NCI-H128 (cell line): ENCODE measurements at regions not wholly inside any gene's neighbourhood (a gene's known extent, or its start where the extent isn't known, plus 50 kb on each side); places are given as distances from the start of the nearest gene placed in this dataset.

ENCODE experiments used
- DNase-seq: peaks from one replicate; lab custom pipeline; 2025; ENCODE audit not compliant: unreplicated experiment; lab: John Stamatoyannopoulos, UW

DNA sequence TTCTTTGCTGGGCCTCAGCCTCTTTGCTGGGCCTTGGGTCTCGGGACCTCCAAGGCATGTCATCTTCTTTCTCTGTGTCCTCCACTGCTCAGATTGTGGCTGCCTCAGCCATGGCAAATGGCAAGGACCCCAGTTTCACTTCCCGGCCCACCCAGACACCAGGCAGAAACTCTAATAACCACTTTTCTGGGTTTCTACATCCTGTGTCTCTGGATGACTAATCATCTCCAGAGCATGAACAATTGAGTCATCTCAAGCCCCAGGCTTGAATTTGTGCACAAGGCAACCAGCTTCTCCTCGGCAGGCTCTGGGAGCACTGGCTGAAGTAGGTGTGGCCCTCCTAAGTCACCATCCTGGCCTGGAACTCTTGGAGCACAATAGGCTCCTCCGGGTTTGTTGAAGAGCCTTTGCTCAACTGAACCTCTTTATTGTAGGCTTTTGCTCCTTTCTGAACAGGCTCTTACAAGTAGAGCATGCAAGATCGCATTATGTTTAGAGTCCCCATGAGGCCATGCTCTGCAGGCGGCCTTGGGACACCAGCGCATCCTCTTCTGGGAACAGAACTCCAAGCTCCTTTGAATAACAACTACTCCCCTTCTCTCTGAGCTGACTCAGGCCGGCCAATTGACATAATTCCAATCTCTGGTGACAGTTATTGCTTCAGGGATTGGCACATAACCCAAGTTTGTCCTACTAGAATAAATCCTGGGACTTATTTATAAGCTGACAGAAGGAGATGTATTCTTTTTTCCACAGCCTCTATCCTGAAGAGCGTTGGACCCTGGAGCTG is 218.1 kb downstream of the WDR11 start:
- DNase-seq: no peak

DNA sequence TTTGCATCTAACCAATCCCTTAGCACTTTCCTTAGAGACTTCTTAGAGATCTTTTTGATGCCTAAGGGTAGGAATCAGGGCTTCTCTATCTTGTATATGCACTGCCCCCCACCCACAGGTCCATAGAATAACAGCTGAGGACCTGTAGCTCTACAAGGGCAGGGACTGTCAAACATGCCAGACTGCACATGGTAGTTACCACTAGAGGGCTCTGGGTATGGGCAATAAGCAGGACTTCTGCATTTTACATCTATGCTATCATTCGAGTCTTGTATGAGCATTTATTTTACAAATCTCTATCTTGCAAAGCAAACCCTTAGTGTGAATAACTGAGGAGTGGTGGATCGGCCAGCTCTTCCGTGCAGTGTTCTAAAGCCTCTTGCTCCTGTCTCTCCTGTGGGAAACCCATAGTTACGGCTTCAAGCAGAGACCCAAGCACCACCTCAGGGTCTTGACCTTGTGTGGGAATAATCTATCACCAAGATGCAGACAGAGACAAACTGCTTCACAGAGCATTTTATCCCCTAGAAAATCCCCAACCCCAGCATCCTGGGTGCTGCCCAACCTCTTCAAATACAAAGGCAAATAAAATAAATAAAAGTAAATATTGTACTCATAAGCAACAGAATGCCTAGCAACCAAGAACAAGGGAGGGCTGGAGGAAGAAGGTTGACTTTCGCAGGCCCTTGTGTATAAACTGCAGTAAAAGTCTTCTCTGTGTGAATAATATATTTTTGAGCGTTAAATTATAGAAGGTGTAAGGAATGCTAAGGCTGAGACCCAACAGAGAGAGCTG is 219.3 kb downstream of the WDR11 start:
- DNase-seq: no peak

DNA sequence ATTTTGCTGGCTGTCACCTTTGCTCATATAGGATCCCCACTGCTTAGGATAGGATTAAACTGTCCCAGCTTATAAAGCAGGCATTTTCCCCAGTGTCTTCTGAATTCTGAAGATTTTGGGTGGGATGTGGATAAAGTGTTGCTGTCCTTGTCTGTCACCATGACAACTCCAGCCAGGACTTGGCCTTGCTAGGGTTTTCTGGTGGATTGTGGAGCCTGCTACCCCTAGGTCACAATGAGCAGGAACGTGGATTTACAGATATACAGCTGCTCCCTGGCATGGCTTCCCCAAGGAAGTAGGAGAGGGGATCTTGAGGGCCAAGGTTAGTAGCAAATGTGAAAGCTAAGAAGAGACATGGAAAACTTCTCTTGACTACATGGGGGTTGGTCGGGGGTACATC is 220.7 kb downstream of the WDR11 start:
- no peak for DNase-seq

DNA sequence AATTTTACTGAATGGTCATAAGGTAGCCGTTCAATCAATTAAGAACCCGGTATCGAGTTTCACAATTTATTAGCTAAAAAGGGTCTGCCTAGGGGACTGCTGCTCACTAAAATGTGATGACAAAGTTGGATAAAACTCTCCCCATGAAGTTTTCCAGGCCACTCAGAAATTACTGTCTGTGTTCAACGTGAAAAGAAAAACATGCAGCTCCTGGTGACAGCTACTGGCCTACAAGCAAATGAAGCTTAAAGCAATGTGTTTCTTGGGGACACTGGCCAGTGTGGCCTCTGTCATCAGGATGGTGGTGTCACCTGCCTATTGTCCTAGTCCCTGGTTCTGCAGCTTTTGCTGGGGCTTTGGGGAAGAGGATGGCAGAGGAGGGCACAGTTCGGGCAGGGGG is 222.6 kb downstream of the WDR11 start:
- DNase-seq: no peak

DNA sequence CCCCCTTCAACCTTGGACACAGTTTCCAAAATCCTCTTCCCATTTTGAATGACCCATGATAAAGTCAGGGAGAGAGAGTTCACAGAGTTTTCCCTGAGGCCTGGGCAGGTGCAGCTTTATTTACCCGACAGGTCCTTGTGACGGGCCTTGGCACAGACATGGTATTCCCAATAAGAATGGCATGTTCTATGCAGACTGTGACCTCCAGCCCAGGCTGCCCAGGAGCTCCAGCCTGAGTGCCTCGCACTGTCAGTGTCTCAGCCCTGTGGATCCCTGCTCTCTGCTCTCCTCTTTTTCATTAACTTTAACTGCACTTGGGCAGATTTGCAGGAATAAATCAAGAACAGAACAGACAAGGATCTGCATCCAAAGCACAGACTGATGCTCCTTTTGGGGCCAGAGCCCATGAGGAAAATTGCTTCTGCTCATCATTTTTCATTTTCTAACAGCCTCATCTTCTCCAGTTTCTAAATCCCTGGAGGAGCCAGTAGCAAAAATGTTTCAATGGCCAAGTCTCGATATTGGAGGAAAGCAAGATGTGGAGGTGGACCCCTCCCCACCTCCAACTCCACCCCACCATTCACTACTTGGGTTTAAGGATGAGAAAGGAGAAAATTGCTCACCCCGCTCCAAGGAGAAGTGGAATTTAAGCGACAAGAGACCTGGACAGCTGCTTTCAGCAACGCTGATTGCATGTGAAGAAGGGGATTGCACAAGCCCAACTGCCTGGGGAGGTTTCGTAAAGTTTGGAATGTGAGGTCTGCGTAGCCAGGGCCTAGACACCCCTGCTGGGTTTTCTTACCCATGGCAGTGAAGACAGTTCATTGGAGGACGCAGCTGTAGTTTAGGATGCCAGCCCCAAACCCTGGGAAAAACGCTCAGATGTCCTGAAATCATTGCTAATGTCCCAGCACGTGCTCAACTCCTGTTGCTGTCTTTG is 225.9 kb downstream of the WDR11 start:
- DNase-seq: no peak

DNA sequence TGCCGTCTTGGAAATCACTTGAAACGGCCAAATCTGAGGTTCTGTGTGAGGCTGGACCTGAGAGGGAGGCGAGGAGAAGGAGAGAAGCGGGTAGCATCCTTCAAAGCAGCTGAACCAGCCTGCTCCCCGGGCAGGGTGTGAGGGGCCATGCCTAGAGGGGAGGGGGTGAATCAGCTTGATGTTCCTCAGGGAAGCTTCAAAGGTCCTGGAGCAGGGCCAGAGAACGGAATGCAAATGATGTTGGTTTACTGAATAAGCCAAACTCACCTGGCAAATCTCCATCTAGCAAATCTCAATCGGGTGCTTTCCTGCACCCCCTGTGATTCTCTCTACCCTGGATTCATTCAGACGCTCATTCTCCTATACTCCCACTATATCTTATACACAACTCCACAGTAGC is 226.9 kb downstream of the WDR11 start:
- DNase-seq: no peak

DNA sequence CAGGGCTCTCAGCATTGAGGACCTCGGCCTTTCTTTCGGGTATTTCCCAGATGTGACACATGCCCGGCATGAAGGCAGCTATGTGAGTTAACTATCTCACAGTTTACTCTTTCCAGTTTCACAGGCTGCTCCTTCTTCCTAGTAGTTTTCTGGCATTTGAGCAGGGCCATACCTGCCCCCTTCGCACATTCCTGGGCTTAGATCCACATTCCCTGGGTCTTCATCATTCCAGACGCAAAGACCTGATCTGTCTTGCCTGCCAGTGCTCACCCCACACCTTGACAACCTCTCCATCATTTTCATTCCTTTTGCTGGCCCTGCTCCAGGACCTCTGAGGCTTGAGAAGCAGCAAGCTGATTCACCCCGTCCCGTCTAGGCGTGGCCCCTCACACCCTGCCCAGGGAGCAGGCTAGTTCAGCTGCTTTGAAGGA is 227.5 kb downstream of the WDR11 start:
- DNase-seq: no peak

DNA sequence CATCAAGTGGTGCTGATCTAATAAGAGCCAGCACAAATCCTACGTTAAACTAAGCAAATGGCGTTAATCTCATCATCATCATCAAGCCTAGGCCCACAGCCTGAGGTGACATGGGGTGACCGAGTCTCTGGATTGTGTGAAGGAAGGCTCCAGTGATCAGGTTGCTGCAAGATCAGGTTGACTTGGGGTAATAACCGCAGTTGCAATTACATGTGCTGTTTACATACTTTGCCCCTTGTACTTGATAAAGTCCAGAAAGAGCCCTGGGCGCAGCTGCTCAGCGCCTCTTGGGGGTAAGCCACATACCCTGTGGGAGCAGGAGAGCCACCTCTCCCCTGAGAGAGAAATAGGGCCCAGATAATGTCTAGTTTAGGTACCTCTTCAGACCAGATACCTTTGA is 228.1 kb downstream of the WDR11 start:
- no peak for DNase-seq

DNA sequence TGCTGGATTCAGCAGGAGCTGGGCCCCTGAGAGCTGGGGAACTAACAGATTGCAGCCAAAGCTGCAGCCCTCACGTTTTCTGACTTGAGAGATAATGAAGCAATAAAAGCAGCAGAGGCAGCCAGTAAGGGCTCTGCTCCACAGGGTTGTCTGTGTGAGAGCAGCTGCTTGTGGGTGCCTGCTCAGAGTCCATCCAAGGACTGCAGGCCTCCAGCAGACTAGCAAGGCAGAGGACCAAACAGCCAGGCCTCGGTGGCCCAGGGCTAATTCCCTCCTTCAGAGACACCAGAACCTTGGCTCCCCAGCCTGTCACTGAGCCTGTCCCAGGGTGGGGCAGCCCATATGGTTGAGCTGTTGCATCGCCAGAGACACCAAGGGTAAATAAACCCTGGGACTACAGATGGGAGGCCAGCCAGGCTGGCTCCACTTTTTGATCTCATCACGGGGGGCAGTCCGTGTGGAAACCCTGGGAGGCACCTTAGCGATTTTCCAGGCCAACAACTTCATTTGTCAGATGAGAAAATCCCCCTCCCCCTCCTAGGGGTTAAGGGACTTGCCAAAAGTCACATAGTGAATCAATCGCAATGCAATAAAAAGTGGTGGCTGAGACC is 229.2 kb downstream of the WDR11 start:
- DNase-seq: no peak

DNA sequence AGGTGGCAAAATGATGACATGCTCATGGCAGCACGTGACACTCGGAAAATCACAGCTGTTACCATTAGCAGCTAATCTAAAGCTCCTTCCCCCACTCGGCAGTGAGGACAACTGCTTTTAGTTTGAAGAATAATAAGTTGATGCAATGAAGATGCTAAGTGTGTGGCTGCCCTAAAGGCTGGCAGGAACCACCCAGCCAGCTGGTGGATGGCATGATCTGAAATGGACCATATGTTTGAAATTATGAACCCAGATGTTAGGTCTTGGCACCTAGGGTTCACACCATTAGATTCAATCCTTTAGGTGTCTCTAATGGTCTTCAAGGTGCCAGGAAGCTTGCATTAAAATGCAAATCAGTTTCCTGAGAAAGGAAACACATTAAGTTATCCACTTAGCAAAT is 230.1 kb downstream of the WDR11 start:
- no peak for DNase-seq

DNA sequence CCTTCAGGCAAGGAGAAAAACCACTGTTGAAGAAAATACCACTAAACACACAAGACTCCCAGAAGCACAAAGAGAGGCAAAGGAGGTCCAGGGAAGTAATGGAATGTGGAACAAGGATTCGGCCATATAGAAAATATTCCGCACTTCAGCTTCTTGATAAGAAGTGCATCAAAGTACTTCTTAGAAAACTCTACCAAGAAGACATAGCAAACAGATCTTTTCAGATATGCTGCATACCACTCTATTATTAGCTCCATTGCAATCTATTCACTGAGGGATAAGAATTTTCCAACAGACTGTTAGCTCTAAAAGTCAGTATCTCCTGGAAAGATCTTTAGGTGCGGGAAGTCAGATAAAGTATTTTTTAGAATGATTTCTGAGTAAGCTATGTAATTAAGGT is 231.8 kb downstream of the WDR11 start:
- DNase-seq: no peak

DNA sequence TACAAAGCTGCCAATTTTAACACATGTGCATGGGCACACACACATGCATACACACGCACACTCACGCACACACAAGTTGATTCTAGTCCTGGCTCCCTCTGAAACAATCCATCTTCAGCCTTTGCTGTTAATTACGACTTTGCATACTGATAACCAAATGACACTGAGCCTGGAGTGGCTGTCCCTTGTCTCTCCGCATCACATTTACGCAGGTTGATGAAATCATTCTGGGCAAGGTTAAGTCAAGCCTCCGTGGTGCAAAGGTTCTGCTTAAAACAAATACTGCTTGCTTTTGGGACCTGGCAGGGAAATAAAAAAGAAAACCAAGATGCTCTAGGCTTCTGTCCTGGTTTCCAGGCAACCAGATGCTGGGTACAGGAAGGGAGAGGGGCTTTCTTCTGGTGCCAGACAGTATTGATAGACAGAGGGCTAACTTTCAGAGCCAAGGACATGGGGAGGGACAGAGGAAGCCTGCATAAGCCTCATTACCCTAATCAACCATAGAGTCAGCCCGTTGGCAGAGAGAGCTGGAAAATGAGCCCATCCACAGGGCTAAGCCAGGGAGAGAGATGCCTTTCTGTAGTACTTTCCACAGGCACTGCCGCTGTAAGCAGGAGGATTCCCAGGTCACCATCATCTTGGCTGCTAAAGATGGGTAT is 233.0 kb downstream of the WDR11 start:
- DNase-seq: no peak

DNA sequence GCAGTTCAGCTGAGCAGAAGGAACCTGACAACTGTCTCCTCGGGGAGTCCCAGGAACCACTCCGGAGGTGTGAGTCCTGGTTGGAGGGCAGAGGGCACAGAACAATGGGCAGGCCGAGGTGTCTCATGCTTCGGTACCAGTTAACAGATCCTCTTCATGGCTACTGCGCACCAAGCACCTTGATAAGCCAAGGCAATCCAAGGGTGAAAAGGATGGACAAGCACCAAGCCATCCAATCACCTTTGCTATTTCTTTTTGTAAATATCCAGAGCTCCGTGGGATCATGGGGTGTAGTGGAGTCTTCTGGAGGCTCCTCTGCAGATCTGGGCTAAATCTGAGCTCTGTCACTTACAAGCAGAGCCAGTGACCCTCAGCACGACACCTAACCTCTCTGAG is 233.5 kb downstream of the WDR11 start:
- DNase-seq: no peak

DNA sequence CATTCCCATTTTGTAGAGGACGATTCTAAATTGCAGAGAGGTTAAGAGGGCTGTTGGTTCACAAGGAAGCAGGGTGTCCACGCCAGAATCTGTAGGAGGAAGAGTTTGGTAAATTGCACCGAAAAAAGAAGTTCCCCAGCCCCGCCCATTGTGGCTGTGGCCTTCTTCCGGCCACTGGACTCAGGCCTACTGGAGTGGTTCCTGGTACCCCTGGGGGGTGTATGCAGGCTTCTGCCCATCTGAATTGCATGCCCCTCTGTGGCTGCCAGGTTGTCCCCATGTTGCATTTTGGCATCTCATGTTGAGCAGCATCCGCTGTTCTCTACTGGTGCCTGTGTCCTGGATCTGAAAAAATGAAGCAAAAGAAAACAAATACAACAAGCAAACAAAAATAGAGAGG is 234.2 kb downstream of the WDR11 start:
- no peak for DNase-seq

DNA sequence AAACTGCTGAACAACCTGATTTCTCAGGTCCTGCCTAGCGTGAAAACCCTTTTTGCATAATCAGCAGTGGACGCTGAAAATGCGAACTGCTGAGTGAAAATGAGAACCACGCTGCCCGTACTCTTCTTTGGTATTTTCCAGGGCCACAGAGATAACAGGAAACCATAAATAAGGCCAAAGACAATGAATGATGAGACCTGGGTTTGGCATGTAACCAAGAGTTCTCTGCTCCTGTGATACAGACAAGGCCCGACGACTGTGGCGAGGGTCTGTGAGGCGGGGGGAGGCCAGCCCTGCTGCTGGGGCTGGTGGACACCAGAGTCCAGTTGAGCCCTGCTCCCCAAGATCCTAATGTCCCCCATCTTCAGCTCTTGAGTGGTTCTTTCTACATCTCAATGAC is 236.0 kb downstream of the WDR11 start:
- DNase-seq: no peak

DNA sequence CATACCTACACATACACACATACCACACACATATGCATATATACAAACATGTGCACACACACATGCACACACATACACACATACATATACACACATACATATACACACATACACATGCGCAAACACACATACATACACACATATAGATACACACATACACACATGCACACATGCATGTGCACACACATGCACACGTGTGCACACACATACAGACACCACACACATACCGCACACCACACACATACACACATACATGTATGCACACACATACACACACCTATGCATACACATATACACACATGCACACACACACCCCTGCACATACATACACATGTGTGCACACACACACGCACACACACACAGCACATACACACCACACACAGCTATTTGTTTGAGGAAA is 236.5 kb downstream of the WDR11 start:
- DNase-seq: no peak

DNA sequence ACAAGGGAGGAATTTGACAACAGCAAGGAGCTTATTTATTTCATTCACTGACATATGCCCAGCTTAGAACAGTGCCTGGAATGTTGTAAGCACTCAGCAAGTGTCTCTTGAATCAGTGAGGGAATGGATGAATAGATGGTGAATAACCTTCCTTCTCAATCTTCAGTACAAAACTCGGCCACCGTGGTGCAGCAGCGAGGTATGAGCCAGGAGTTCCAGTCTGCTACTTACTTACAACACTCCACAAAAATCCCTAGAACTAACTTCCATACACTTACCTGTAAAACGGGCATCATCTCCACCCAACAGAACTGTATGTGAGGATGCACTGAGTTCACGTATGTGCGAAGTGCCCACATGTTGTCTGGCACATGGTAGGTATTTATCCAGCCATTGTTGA is 237.4 kb downstream of the WDR11 start:
- no peak for DNase-seq

DNA sequence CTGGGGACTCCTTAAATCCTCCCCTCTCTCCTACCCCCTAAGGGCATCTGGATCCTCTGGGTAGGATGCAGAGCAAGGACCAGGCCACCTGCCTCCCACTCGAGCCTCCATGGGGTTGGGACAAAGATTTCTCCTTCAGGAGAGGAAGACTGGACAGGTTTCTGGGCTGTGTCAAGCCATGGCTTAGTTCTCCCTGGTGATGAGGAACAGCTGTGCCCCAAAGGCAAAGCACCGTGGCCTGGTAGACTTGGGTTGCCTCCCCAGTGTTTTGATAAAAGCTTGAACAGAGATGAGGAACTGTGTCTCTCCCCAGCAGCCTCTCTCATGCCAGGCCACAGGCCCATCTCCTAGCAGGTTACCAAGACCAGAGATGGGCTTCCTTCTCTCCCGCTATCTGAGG is 238.3 kb downstream of the WDR11 start:
- no peak for DNase-seq

DNA sequence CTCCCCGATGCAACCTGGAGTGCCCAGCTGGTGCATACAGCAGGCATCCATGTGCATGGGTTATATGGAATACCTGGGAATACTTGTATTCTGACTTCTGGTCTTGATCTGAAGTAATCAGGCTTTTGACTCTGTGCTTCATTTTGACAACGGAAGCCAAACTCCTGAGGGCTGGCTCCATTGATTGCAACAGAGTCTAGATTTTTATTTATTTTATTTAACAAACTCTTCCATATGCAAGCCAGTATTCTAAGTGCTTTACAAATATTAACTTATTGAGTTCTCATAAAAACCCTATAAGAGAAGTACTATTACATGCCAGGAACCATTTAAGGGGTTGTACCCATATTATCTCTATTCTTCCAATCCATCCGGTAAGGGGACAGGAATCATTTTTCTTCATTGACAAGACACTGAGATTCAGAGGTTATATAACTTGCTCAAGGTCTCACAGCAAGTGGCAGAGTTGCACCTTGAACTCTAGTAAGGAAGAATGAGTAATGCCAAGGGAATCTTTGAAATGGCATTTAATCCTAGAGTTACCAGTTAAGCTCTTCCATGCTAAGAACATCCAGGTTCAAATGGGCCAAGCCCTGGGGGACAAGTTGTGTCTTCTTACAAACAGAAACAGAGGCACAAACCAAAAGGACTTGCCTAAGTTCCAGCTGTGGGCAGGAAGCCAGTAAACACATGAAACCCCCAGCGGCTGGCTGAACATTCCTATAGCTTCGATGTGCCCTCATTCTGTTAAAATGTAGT is 241.0 kb downstream of the WDR11 start:
- no peak for DNase-seq

DNA sequence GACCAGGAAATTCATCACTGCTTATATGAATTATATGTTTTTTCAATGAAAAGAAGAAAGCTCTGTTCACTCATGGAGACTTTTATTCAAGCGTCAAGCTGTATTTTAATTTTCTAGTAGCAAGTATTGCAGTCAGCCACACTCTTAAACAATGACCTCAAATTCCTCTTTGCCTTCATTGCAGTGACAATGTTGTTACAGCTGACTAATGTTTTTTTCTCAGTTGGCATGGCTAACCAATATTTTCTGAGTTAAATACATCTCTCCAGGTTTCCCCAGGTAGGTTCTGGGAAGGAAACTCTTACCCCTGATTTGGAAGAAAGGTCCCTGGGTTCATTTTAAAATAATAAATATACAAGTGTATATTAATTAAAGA is 241.5 kb downstream of the WDR11 start:
- DNase-seq: no peak
